Neural crest cell (in vitro differentiated cells): ENCODE measurements at regions not wholly inside any gene's neighbourhood (a gene's known extent, or its start where the extent isn't known, plus 50 kb on each side); places are given as distances from the start of the nearest gene placed in this dataset.
"Not testable (repeated sequence)": the region's sequence is repeated elsewhere in the genome, so short reads cannot be mapped to it uniquely, and the experiment has no call there.

Source experiments
- DNase-seq: peaks from one replicate; pipeline ENCODE4 v3.0.0; 2021; ENCODE audit warnings: low read depth, mixed read lengths, low spot score
- H3K27ac Mint-ChIP-seq: one replicate; pipeline ENCODE4 v1.8.0; 2021; ENCODE audit warnings: mild to moderate bottlenecking, mixed read lengths; ENCODE audit not compliant: unreplicated experiment
- H3K27me3 Mint-ChIP-seq: 2 replicates; pipeline ENCODE4 v1.8.0; 2021; ENCODE audit warnings: low read depth, mild to moderate bottlenecking, mixed read lengths
- H3K36me3 Mint-ChIP-seq: 2 replicates; pipeline ENCODE4 v1.8.0; 2021; ENCODE audit warnings: low read depth, mild to moderate bottlenecking, mixed read lengths
- H3K4me1 Mint-ChIP-seq: 2 replicates; pipeline ENCODE4 v1.8.0; 2021; ENCODE audit warnings: mixed read lengths
- H3K4me3 Mint-ChIP-seq: one replicate; pipeline ENCODE4 v1.8.0; 2021; ENCODE audit warnings: mild to moderate bottlenecking, mixed read lengths
- H3K9me3 Mint-ChIP-seq: 2 replicates; pipeline ENCODE4 v1.8.0; 2021; ENCODE audit warnings: mixed read lengths
- CTCF ChIP-seq: fragments of 200-600 bp; sonication (generic); conservative IDR thresholded peaks from 2 replicates; pipeline ENCODE4 v1.5.0; 2021; ENCODE audit warnings: antibody characterized with exemption, mild to moderate bottlenecking

- no peak for TF ChIP-seq CTCF
- H3K9me3 Mint-ChIP-seq = peaks cover 2% of the 10 kb centered on the region
Observed at GRCh38 chr14:27612121-27612520, 1014.3 kb upstream of the NOVA1 start.

GRCh38 chr14:27613102-27613501 is 1015.3 kb upstream of the NOVA1 start:
- H3K4me1 Mint-ChIP-seq = no peaks in the 10 kb centered on the region
- H3K4me3 Mint-ChIP-seq = no peak overlapping the region
- no peaks in the 10 kb centered on the region for H3K9me3 Mint-ChIP-seq
- no peak for DNase-seq
- no peaks in the 10 kb centered on the region for H3K36me3 Mint-ChIP-seq
- no peak overlapping the region for H3K27ac Mint-ChIP-seq
- no peaks in the 10 kb centered on the region for H3K27me3 Mint-ChIP-seq
- TF ChIP-seq CTCF = no peak

More at GRCh38 chr14:27612121-27612520, 1014.3 kb upstream of the NOVA1 start:
- Mint-ChIP-seq H3K4me3 (no peak overlapping the region), H3K36me3 (no peaks in the 10 kb centered on the region), H3K27me3 (no peaks in the 10 kb centered on the region), H3K27ac (no peak overlapping the region), H3K4me1 (no peaks in the 10 kb centered on the region)
- no peak for DNase-seq

GRCh38 chr14:27623782-27624181 is 1025.9 kb upstream of the NOVA1 start:
- Mint-ChIP-seq H3K27ac (no peak overlapping the region), H3K36me3 (peaks cover 27% of the 10 kb centered on the region), H3K9me3 (peaks cover 12% of the 10 kb centered on the region), H3K27me3 (no peaks in the 10 kb centered on the region), H3K4me1 (no peaks in the 10 kb centered on the region), H3K4me3 (no peak overlapping the region)
- TF ChIP-seq CTCF = no peak
- DNase-seq = no peak

GRCh38 chr14:27634056-27634970 is 1036.5 kb upstream of the NOVA1 start:
- H3K4me3 Mint-ChIP-seq = no peak overlapping the region
- H3K27me3 Mint-ChIP-seq = no peaks in the 10 kb centered on the region
- H3K9me3 Mint-ChIP-seq = peaks cover 4% of the 10 kb centered on the region
- DNase-seq = no peak
- TF ChIP-seq CTCF = no peak
- no peaks in the 10 kb centered on the region for H3K36me3 Mint-ChIP-seq
- H3K4me1 Mint-ChIP-seq = no peaks in the 10 kb centered on the region
- no peak overlapping the region for H3K27ac Mint-ChIP-seq

- not testable (repeated sequence) for H3K4me3 Mint-ChIP-seq, H3K27me3 Mint-ChIP-seq, H3K9me3 Mint-ChIP-seq, H3K27ac Mint-ChIP-seq, DNase-seq, H3K4me1 Mint-ChIP-seq, H3K36me3 Mint-ChIP-seq
Observed at GRCh38 chr14:27640688-27641087, 1042.9 kb upstream of the NOVA1 start.

GRCh38 chr14:27642251-27642866 is 1044.5 kb upstream of the NOVA1 start:
- Mint-ChIP-seq H3K4me1 (no peaks in the 10 kb centered on the region), H3K9me3 (peaks cover 6% of the 10 kb centered on the region), H3K4me3 (no peak overlapping the region), H3K27ac (no peak overlapping the region), H3K36me3 (peaks cover 2% of the 10 kb centered on the region), H3K27me3 (no peaks in the 10 kb centered on the region)
- no peak for DNase-seq
- no peak for TF ChIP-seq CTCF
